Chondrocyte (in vitro differentiated cells): ENCODE measurements at regions not wholly inside any gene's neighbourhood (a gene's known extent, or its start where the extent isn't known, plus 50 kb on each side); places are given as distances from the start of the nearest gene placed in this dataset.

ENCODE experiments used
- DNase-seq: peaks from one replicate; pipeline ENCODE4 v3.0.0; 2021; ENCODE audit warnings: mixed read lengths, low spot score
- H3K27ac Mint-ChIP-seq: one replicate; pipeline ENCODE4 v1.8.0; 2021; ENCODE audit warnings: mild to moderate bottlenecking, moderate library complexity, mixed read lengths; ENCODE audit not compliant: unreplicated experiment
- H3K27me3 Mint-ChIP-seq: 2 replicates; pipeline ENCODE4 v1.8.0; 2021; ENCODE audit warnings: low read depth, mixed read lengths
- H3K36me3 Mint-ChIP-seq: 2 replicates; pipeline ENCODE4 v1.8.0; 2021; ENCODE audit warnings: low read depth, mixed read lengths
- H3K4me1 Mint-ChIP-seq: 2 replicates; pipeline ENCODE4 v1.8.0; 2021; ENCODE audit warnings: low read depth, mild to moderate bottlenecking, mixed read lengths
- H3K4me3 Mint-ChIP-seq: one replicate; pipeline ENCODE4 v1.8.0; 2021; ENCODE audit warnings: mild to moderate bottlenecking, moderate library complexity, mixed read lengths; ENCODE audit not compliant: unreplicated experiment
- H3K9me3 Mint-ChIP-seq: 2 replicates; pipeline ENCODE4 v1.8.0; 2021; ENCODE audit warnings: low read depth, mixed read lengths
- CTCF ChIP-seq: fragments of 200-600 bp; sonication (generic); IDR thresholded peaks from 2 replicates; pipeline ENCODE4 v1.5.0; 2021; ENCODE audit warnings: antibody characterized with exemption, mild to moderate bottlenecking, moderate library complexity

DNA sequence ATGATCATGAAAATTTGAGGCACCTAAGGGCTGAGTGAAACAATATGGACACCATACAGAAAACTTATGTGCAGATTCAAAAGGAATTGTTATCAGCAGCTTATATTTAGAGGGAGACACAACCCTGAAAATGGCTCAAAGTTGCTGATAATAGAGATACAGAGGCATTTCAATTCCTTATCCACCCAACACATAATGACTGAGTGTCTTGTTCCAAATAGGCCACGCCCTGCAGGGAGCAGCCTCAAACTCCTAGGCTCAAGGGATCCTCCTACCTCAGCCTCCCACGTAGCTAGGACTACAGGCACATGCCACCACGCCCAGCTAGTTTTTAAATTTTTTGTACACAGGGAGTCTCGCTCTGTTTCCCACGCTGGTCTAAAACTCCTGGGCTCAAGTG lies 79.0 kb downstream of the LBH start:
- peaks cover 8% of the 10 kb centered on the region for H3K9me3 Mint-ChIP-seq
- no peaks in the 10 kb centered on the region for H3K27me3 Mint-ChIP-seq
- no peak overlapping the region for H3K27ac Mint-ChIP-seq
- no peaks in the 10 kb centered on the region for H3K36me3 Mint-ChIP-seq
- DNase-seq, result no peak
- TF ChIP-seq CTCF, result no peak
- peaks cover 10% of the 10 kb centered on the region for H3K4me1 Mint-ChIP-seq
- H3K4me3 Mint-ChIP-seq, result no peak overlapping the region

DNA sequence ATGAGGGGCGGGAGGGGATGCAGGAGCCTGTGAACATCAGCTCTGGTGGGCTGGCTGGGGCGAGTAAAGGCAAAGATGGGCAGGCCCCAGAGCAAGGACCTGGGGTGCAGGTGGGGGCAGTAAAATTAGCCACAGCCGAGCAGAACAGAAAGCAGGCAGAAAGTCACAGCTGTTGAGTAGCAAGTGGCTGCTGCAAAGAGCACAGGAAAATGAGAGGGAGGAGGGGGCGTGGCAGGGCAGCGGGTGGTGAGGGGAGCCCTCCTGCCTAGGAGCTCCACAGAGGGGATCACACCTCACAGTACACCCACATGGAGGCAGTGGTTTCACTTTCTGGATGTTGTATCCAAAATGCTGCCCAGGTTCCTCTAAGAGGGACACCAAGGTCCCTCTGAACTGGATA lies 79.6 kb downstream of the LBH start:
- peaks cover 6% of the 10 kb centered on the region for H3K4me1 Mint-ChIP-seq

GRCh38 chr2:30311711-30312110 lies 80.4 kb downstream of the LBH start:
- Mint-ChIP-seq H3K27me3 (no peaks in the 10 kb centered on the region), H3K4me3 (no peak overlapping the region), H3K9me3 (peaks cover 8% of the 10 kb centered on the region), H3K4me1 (peaks cover under 1% of the 10 kb centered on the region), H3K36me3 (no peaks in the 10 kb centered on the region), H3K27ac (no peak overlapping the region)
- DNase-seq, result no peak
- no peak for TF ChIP-seq CTCF

More for the DNA sequence above, 79.6 kb downstream of the LBH start:
- Mint-ChIP-seq H3K4me3 (no peak overlapping the region), H3K36me3 (no peaks in the 10 kb centered on the region), H3K27ac (no peak overlapping the region), H3K9me3 (peaks cover 8% of the 10 kb centered on the region), H3K27me3 (no peaks in the 10 kb centered on the region)
- no peak for DNase-seq
- no peak for TF ChIP-seq CTCF

DNA sequence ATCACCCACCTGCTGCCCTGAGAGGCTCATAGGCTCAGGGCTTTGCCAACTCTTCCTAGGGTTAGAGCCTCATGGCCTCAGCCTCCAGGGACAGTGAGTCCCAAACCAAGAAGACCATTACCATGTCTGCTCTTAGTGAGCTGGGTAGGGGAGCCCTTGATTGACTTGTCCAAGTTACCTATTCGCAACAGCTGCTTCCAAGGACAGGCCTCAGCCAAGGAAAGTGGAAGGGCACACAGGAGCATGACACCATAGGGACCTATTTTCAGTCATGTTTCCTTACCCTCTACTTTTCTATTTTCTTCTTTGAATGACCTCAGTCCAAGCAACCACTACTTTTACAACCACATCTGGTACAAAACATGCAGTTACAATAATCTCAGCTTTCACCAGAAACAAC lies 81.6 kb downstream of the LBH start:
- no peak for DNase-seq
- H3K4me1 Mint-ChIP-seq, result no peaks in the 10 kb centered on the region
- H3K27me3 Mint-ChIP-seq, result no peaks in the 10 kb centered on the region
- no peak for TF ChIP-seq CTCF
- H3K27ac Mint-ChIP-seq, result no peak overlapping the region
- no peaks in the 10 kb centered on the region for H3K36me3 Mint-ChIP-seq
- H3K9me3 Mint-ChIP-seq, result peaks cover 8% of the 10 kb centered on the region
- no peak overlapping the region for H3K4me3 Mint-ChIP-seq

- Mint-ChIP-seq H3K4me1 (peaks cover 4% of the 10 kb centered on the region), H3K9me3 (peaks cover 8% of the 10 kb centered on the region), H3K27ac (no peak overlapping the region), H3K4me3 (no peak overlapping the region), H3K27me3 (no peaks in the 10 kb centered on the region), H3K36me3 (no peaks in the 10 kb centered on the region)
- DNase-seq, result no peak
- TF ChIP-seq CTCF, result no peak
Measured at GRCh38 chr2:30314981-30315380, 83.6 kb downstream of the LBH start.
